GM19463 (cell line): ENCODE measurements at regions not wholly inside any gene's neighbourhood (a gene's known extent, or its start where the extent isn't known, plus 50 kb on each side); places are given as distances from the start of the nearest gene placed in this dataset.
"Not testable (repeated sequence)": the region's sequence is repeated elsewhere in the genome, so short reads cannot be mapped to it uniquely, and the experiment has no call there.

Experiments
- ATAC-seq: cut with Tn5 transposase; IDR thresholded peaks from one replicate; pipeline ENCODE4 v1.9.1; 2021; ENCODE audit warnings: mild to moderate bottlenecking, moderate library complexity; ENCODE audit not compliant: unreplicated experiment

DNA sequence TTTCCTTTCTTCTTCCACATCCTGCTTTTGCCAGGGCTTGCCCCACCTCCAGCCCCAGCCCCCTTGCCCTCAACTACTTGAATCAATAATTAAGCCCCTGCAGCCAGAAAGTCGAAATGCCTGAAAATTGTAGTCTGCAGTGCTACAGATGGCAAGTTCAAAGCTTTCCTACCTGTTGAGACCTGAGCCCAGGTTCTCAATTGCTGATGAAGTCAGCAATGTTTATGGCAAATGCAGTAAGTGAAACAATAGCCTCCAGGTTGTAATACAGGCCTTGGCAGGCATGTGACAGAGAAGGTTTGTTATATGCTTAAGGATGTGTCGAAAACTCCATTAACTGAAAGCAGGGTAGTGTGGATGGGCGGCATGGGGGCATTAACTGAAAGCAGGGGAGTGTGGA, 181.1 kb upstream of the SESN3 start:
- no peak for ATAC-seq

DNA sequence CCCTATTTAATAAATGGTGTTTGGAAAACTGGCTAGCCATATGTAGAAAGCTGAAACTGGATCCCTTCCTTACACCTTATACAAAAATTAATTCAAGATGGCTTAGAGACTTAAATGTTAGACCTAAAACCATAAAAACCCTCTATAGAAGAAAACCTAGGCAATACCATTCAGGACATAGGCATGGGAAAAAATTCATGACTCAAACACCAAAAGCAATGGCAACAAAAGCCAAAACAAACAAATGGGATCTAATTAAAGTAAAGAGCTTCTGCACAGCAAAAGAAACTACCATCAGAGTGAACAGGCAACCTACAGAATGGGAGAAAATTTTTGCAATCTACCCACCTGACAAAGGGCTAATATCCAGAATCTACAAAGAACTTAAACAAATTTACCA, 179.7 kb upstream of the SESN3 start:
- ATAC-seq: not testable (repeated sequence)

DNA sequence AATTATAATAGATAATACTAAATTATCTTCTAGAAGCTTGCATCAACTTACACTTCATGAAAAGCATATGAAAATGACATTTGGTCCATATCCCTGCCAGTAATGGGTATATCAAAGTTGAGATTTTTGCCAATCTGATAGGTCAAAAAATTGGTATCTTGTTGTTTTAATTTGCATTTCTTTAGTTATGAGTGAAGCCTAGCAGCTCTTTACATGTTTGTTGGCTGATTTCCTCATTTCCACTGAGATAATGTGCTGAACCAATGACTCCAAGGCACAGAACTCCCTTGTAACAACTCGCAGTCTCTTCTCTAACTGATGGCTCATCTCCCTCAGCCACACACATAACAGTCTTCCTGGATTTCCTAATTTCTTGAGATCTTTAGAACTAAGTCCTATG, 175.3 kb upstream of the SESN3 start:
- no peak for ATAC-seq

DNA sequence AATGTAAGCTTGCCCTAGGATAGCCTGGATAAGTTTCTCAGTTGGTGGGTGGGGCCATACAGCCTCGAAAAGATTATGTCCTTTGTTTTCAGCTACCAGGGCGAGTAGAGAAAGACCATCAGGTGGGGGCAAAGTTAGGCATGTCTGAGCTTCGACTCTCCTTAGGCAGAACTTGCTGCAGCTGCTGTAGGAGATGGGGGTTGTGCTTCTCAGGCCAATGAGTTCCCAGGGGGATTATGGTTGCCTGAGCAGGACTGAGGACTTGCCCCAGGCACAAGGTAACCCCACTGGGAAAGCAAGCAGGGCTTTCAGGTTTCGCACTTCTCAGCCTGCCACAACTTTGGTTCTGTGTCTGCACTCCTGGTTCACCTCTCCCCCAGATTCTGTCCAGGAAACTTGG, 173.4 kb upstream of the SESN3 start:
- ATAC-seq: no peak

DNA sequence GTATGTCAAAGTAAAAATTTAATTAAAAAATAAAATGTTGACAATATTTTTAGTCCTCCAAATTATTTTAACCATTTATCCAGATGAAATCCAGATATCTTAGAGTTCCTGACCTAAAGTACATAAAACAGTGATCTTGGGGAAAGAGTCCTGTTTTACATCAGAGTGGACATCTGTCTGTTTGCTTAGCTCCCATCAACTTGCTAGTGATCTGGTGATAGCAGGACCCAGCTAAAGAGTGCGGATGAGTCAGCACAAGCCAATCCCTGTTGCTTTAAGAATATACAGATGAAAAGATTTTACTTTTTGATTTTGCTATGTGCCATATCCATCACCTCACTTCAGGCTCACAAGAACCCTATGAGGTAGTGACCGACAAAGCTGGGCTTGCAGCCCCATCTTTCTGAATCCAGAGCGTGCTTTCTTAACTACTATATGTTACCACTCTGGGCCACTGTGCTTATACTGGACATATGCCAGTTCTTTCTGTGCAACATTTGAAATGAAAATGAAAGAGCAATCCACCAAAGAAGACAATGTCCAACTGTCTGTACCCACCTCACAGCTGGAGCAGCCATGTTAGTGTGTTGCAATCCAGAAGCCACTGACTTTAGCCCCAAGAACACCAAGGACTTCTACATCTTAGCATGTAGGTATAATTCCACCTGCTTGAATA, 167.6 kb upstream of the SESN3 start:
- ATAC-seq: no peak

DNA sequence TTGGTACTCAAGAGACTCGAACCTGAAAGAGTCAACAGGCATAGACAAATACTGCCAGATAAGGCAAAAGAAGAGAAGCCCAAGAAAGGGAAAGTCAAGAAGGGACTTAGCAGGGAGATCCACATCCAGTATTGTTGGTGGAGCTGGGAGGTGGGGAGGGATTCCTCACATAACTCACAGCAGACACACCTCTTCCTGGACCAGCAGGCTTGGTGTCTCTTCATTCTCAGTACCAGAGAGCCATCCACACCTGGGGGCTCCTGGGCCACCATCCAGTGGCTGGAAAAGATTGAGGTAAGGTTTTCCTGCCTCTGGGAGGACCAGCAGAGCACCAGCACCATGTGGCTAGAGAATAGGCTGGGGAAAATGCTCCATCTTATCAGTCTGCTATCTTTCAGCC, 161.6 kb upstream of the SESN3 start:
- ATAC-seq: no peak

DNA sequence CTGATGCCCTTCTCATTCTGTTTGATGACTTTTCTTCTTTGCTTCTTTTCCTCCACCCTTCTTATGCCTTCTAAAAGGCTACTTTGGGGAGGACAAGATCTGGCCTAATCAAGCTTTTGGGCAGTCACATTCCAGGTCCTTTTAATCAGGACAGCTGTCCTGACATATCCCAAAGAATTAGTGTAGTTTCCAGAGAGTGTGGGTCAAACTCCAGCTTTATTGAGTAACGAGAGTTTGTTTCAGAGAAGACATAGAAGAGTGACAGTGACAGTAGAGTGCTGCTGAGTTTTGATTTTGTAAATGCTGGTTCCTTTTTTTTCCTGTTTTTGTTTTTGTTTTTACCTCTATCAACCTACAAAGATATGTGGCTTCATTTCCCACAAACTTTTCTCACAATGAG, 158.4 kb upstream of the SESN3 start:
- no peak for ATAC-seq

DNA sequence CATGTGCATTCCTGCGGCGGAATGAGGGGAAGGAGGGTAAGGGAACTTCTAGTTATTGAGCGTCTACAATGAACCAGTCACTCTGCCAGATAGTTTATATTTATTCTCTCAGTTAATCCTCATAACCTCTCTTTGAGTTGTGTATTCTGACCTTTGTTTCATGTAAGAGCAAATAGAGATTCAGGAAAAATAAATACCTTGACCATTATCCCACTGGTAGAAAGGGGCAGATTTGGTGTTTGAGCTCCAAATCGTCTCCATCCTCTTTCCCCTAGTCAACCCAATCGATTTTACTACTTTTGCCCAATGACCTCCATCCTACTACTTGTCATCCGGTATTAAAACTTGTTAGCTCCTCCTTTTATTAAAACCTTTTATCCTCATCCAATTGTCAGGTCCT, 157.1 kb upstream of the SESN3 start:
- ATAC-seq: no peak

DNA sequence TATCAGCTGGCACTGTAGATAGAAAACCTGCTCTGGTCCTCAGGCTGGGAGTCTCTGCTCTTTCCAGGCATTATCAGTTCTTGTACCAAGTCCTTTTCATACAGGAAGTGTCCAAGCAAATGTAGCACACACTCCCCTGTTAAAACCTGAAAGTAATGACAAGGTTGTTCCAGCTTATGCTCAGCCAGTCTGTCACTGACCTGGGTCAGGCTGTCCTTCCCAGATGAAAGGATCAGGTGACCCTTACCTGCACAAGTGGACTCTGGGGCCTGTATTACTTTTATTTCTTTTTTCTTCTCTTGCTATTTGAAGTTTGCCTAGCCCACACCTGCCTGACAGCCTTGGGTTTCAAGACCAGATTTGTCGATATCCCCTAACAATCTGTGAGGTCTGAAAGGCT, 156.3 kb upstream of the SESN3 start:
- no peak for ATAC-seq

DNA sequence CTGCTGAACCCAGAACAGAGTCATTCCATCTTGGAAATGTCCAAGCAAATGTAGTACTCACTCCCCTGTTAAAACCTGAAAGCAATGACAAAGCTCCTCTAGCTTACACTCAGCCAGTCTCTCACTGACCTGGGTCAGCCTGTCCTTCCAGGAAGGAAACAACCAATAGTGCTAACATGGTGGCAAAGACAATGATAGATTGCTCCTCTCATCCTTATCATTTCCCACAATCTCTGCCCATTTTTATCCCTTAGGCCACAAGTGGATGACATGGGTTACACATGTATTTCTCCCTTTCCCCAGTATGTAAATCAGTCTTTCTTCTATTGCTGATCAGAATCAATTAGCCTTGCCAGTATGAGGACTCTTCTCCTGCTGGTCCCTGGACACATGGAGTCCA, 154.6 kb upstream of the SESN3 start:
- no peak for ATAC-seq

DNA sequence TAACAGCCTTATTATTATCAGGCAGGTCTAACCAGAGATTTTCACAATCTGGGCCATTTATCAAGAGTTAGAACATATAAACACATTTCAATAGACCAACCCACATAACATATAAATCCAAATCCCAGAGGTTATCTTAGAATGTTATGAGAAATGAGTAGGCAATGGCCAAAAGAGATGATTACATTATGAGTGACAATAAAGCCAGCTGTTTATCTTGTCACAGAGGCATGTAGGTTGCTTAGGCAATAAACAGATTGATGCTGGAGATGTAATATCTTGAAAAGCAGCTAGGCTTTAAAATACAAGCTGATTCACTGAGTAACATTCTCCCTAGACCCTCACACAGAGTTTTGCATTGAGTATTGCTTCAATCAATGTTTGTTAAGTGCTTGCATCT, 148.5 kb upstream of the SESN3 start:
- no peak for ATAC-seq

DNA sequence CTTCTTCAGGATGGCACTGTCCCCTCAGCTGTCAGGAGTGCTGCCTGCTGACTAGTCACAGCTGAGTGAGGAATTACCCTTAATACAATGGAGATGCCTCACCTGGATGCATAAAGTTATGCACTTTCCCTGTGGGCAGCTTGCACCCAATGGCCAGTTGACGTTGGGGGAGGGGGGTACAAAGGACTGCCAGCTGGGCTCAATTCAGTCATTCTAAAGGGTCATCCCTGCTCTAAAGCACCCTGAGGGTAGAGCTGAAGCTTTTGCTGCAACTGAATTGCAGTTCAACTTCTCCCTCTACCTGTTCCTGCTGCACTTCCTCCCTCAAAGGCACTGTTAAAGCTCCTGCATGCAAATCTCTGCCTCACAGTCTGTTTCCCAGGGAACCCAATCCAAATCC, 147.8 kb upstream of the SESN3 start:
- ATAC-seq: no peak

DNA sequence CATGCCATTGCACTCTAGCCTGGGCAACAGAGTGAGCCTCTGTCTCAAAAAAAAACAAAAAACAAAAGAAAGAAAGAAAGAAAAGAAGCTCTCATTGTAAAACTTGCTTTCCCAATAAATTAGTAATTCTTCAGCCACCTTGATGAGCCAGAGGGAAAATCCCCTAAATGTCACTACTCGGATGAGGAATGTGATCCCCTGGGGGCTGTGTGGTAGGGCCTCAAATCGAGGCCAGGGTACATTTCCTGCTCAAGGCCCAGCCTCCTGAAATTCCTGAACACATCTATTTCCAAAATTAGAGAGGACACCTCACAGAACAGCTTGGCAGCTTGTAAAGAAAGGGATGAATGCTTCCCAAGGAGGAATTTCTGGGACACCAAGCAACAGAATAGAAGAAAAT, 147.1 kb upstream of the SESN3 start:
- ATAC-seq: no peak

DNA sequence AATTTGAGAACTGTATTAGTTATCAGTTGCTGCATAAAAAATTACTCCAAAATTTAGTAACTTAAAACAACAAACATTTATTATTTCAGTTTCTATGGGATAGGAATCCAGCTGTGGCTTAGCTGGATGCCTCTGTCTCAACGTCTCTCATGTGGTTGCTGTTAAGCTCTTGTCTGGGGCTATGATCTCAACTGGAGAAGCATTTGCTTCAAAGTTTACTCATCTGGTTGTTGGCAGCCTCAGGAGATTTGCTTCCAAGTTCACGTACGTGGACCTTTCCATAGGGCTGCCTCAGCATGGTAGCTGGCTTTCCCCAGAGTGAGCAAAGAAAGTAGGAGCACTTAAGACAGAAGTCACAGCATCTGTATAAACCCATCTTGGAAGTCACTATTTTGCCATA, 144.9 kb upstream of the SESN3 start:
- no peak for ATAC-seq

DNA sequence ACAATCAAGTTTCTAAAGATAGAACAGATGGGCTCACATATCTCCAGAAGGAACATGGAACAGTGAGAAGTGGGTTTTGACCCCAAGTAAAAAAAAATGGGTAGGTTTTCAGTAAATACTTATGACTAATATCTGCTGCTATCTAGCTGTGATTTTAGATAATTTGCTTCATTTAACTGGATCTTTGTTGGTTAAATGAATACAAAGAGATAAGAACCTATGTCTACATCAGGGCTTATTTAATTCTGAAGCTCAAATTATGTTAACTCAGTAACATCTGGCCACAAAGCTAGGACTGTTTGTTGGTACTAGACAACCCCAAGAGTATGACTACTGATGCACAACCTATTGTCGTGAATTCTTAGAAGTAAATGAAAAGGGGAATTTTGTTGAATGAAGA, 144.4 kb upstream of the SESN3 start:
- no peak for ATAC-seq

DNA sequence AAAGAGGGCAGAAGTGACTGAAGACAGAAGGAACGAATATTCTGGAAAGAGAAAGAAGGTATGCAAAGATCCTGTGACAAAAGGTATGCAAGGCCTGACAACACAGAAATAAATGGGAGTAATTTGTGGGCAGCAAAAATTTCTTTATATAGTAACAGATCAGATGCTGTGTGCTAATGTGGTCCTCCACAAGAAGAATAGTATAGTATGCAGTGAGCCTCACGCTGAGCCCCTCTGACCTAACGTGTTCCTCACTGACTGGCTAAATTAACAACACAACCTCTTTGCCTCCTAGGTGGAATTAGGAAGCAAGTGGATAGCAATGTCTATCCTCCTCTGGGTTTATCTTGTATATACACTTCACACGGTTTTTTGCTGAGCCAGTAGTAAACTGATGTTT, 143.1 kb upstream of the SESN3 start:
- no peak for ATAC-seq

DNA sequence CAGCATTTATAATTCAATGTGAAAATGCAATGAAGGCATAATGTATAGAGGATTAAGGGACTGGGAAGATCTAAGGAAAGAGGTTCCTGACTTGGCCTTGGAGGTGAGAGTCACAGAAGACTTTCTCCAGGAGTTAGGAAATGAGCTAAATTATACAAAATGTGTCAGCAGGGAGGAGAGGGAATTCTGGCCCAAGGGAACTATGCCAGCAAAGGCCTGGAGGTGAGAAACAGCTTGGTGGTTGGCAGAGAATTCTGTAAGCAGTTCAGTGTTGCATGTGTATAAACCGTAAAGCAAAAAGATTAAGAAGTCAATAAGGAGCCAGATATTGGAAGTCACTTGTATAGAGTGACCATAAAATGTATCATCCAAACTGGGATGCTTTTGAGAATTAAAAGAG, 142.2 kb upstream of the SESN3 start:
- no peak for ATAC-seq

DNA sequence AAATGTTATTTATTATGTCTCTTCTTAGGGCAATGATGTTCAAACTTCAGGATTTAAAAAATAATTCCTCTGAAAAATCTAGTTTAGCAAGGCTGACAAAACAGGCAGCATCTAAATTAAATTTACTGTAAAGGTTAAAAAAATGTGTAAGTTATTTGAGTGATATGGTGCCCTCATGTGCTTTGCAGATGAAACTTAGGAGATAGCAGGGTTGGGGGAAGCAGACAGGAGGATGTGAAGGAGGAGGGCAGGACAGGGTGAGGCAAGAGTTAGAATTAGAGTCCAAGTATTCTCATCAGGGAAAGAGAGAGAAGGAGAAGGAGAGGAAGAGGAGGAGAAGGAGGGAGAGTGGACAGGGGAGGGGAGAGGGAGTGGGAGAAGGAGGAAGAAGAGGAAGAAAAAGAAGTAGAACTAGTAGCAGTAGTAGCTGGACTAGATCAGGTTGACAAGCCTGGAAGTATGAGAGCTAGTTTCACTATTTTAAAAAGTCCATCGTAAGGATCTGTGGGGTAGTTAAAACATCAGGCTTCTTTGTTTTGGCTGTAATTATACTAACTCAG, 141.2 kb upstream of the SESN3 start:
- no peak for ATAC-seq

DNA sequence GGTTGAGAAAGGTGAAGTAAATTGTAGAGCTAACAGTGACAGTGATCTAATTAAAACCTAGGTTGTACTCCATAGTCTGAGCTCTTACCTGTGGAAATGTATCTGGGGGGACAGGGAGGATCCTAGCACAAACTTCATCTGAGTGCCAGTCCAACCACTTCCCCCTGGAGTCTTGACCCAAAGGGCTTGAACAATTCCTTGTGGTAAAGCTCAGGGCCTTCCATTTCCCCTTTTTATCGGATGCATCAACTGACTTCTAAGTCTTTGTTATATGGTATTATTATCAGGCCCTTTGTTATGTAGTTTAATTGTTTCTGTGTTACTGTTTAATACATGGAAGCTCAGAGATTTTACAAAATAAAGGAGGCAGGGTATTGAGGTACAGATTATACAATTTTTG, 140.2 kb upstream of the SESN3 start:
- no peak for ATAC-seq

DNA sequence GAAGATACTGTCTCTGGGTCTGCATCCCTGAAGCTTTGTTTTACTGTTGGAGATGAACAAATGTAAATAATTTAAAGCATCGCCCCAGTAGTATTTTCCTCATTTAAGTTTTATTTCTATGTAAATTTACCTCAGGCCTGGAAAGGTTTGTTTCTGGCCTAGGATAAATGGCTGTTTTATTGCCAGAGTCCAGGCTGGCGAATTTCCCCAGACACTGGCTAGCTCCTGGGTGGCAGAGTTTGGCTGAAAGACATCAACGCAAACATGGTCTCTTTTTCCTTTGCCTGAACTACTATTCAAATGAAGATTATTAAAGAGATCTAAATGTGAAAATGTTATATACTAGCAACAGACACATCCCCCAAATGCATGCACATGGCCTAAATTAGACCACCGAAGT, 136.7 kb upstream of the SESN3 start:
- no peak for ATAC-seq

DNA sequence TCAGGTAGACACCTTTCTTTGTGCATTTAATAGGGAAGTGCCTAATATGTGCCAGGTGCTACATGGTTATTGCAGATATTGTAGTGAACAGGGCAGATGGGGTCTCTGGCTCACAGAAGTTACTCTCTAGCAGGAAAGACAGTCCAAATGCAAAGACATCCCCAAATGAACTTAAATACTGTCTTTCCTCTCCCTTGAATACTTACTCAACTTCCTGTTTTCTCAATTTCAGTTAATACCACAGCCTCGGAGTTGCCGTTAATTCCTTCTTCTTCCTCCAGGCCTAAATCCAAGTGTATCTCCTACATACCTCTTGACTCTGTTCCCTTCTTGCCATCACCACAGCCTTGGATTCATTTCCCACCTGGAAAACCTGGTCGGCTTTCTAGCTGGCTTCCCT, 134.3 kb upstream of the SESN3 start:
- ATAC-seq: no peak

DNA sequence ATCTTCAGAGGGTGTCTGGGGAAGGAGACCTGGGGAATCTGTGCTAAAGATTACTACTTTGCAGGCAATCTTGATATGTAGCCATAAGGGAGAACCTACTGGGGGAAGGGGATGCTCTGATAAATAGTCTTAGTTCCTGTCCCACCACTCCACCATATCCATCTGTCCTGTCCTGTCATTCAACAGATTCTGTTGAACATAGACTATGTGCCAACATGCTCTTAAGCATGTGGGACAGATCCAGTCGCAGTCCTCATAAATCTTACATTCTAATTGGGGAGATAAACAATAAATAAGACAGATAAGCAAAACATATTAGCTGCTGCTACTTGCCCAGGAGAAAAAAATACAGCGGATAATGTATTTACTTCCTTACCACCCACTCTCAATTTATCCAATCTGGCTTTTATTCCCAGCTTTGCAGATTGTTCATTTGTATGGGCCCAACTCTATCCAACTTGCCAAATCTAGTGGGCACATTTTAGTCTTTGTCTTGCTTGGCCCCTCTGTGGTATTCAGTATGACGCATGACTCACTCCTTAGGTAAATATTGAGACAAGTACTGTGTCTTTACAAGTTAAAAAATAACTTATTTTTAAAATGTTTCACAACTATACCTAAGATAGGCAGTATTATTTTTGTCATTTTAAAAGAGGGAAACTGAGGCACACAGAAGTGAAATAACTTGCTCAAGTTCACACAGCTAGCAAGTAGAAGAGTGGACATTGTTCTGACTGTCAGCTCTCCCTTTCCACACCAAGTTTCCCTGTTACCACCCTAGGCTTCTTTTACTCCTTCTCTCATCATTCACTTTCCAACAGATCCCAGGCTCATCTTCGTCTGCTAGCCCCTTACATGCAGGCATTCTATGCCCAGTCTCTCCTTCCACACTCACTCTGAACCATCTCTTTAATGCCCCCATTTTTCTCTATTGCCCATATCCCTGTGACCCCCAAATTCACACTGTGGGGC, 133.6 kb upstream of the SESN3 start:
- no peak for ATAC-seq
